ENCODE measurements at regions not wholly inside any gene's neighbourhood (a gene's known extent, or its start where the extent isn't known, plus 50 kb on each side); places are given as distances from the start of the nearest gene placed in this dataset.

- in situ Hi-C loops (cut with HindIII; ENCODE audit: low pct_unique_long_range_greater_than_20kb, low sequenced_read_pairs), result no loop called here
- DNase-seq (ENCODE audit: low read depth), result peak; percentile 75
Measured at GRCh38 chr18:53946594-53946993, 277.9 kb downstream of the MBD2 start.

GRCh38 chr18:53944721-53945120, 279.7 kb downstream of the MBD2 start:
- in situ Hi-C loops (cut with HindIII; ENCODE audit: low pct_unique_long_range_greater_than_20kb, low sequenced_read_pairs), result no loop called here
- no peak for DNase-seq (ENCODE audit: low read depth)

- in situ Hi-C loops (cut with HindIII; ENCODE audit: low pct_unique_long_range_greater_than_20kb, low sequenced_read_pairs), result no loop called here
- no peak for DNase-seq (ENCODE audit: low read depth)
Measured at GRCh38 chr18:53943326-53943860, 281.1 kb downstream of the MBD2 start.

GRCh38 chr18:53941601-53942338, 282.7 kb downstream of the MBD2 start:
- in situ Hi-C loops (cut with HindIII; ENCODE audit: low pct_unique_long_range_greater_than_20kb, low sequenced_read_pairs), result no loop called here
- DNase-seq (ENCODE audit: low read depth), result peak; percentile 35

DNA sequence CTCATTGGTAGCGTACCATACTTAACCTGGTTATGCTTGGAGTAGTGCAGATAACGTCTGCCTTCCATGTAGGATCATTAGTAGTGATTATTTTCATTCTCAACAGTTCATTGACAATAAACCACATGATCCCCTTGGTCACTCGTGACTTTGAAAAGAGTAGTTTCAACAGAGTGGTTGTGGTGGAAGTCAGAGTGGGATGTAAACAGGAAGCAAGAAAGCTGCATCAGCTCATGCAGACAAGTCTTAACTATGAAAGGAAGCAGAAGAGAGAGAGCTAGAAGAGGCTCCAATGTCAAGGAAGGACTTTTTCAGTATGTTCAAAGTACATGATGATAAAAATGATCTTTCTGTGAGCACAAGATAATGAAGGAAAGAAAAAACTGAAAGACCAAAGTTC, 287.4 kb downstream of the MBD2 start:
- in situ Hi-C loops (cut with HindIII; ENCODE audit: low pct_unique_long_range_greater_than_20kb, low sequenced_read_pairs), result no loop called here
- DNase-seq (ENCODE audit: low read depth), result no peak

DNA sequence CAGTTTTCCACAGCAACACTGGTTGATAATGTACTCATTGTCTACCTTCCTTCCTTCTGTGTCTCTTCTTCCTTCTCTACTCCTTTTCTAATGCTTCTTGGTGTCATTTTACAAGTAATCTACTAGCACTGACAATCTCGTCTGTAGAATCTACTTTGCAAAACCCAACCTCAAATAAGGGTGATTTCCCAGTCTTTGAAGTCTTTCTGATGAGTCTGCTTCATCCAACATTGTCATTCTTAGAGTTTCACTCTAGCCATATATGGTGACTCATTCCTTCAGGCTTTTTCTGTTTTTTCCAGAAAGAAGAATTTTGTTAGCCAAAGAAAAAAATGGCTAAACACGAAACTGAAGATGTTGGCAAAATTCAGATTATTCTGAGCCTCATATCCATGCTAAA, 288.7 kb downstream of the MBD2 start:
- in situ Hi-C loops (cut with HindIII; ENCODE audit: low pct_unique_long_range_greater_than_20kb, low sequenced_read_pairs), result no loop called here
- DNase-seq (ENCODE audit: low read depth), result no peak

DNA sequence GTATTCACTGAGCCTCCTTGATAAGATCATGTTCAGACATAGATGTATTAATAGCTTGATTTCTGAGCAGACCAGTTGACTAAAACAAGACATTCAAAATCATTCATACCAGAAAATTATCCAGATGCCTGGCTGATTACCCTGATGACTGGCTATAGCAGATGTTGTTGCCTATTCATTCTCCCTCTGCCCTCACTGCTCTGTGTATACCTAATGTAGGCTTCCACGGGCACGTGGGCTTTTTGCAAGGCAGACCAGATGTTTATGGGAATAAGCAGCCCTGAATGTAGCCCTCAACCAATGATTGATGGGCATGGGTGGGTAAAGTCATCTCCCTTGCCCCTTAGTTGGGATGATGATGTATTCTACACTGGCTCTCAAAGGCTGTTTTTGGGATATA, 289.1 kb downstream of the MBD2 start:
- in situ Hi-C loops (cut with HindIII; ENCODE audit: low pct_unique_long_range_greater_than_20kb, low sequenced_read_pairs), result no loop called here
- DNase-seq (ENCODE audit: low read depth), result no peak

GRCh38 chr18:53920312-53921075, 304.0 kb downstream of the MBD2 start:
- in situ Hi-C loops (cut with HindIII; ENCODE audit: low pct_unique_long_range_greater_than_20kb, low sequenced_read_pairs), result no loop called here

GRCh38 chr18:53918091-53918490, 306.4 kb downstream of the MBD2 start:
- in situ Hi-C loops (cut with HindIII; ENCODE audit: low pct_unique_long_range_greater_than_20kb, low sequenced_read_pairs), result no loop called here
- DNase-seq (ENCODE audit: low read depth), result no peak

More at GRCh38 chr18:53920312-53921075, 304.0 kb downstream of the MBD2 start:
- no peak for DNase-seq (ENCODE audit: low read depth)

DNA sequence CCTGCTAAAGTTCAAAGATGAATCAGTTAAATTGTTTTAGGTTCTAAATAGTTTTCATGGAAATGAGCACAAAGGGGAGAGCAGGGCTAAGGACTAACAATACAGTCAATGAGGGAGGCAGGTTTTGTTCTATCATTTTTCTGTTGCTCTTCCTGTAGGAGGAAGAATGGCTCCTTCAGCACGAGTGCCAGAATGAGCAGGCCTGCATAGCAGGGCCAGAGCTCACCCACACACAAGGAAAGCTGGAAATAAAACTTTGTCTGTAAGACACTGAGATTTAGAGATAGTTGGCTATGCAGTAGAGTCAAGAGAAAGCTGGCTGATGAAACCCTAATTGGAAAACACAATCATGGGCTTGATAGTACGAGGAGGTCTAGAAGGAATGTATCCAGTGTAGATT, 313.3 kb downstream of the MBD2 start:
- in situ Hi-C loops (cut with HindIII; ENCODE audit: low pct_unique_long_range_greater_than_20kb, low sequenced_read_pairs), result no loop called here
- no peak for DNase-seq (ENCODE audit: low read depth)

DNA sequence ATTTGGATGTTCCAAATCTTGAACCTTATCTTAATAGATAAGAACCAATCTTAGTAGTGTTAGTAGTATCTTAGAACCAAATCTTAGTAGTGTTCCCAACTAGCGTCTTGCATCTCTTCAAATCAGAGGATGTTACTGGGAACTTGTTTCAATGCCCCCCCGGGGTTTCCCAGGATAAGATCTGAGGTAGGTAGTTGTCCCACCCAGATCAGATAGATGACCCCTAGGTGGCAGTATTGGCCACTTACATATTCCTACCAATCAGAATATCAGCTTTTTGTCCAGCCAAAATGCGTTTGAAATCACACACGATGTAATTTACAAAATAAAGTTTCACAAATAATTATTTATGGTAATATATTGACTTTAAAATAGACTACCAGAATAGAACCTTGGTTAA, 314.8 kb downstream of the MBD2 start:
- in situ Hi-C loops (cut with HindIII; ENCODE audit: low pct_unique_long_range_greater_than_20kb, low sequenced_read_pairs), result no loop called here
- DNase-seq (ENCODE audit: low read depth), result no peak

- in situ Hi-C loops (cut with HindIII; ENCODE audit: low pct_unique_long_range_greater_than_20kb, low sequenced_read_pairs), result no loop called here
- DNase-seq (ENCODE audit: low read depth), result no peak
Measured at GRCh38 chr18:53907921-53908320, 316.5 kb downstream of the MBD2 start.

DNA sequence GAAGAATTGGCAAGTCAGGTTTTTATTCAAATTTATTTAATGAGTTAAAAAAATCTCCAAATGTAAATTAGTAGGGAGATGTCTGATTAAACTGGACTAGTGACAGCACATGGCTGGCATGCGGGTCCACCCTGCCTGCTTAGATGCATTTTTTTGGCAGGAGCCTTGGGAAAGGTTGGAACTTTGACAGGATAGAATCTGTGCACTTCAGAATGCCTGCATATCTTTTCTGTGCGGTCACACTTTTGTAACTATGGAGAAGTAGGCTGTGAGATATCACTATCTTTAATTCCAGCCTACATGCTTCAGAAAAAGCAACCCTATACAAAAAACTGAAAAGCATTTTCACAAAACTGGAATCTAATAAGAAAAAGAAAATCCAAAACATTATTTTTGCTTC, 317.8 kb downstream of the MBD2 start:
- in situ Hi-C loops (cut with HindIII; ENCODE audit: low pct_unique_long_range_greater_than_20kb, low sequenced_read_pairs), result no loop called here
- DNase-seq (ENCODE audit: low read depth), result no peak

- in situ Hi-C loops (cut with HindIII; ENCODE audit: low pct_unique_long_range_greater_than_20kb, low sequenced_read_pairs), result no loop called here
- no peak for DNase-seq (ENCODE audit: low read depth)
Measured at GRCh38 chr18:53894675-53895442, 329.6 kb downstream of the MBD2 start.

DNA sequence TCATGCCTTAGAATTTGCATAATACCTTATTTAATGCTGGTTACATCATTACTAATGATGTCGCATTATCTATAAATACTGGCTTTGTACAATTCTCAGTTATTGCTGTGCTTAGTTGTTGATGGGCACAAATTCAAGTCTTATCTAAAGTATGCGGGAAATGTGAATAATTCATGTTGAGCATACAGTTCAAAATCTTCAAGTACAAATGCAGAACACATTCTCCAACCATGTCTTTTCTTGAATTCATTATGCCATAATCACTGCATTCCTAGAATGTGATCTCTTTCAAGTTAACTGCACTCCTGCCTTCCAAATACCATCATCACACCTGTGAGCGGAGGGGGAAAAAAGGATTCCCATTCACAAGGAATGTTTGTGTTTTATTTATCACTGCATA, 337.0 kb downstream of the MBD2 start:
- in situ Hi-C loops (cut with HindIII; ENCODE audit: low pct_unique_long_range_greater_than_20kb, low sequenced_read_pairs), result no loop called here
- DNase-seq (ENCODE audit: low read depth), result no peak

DNA sequence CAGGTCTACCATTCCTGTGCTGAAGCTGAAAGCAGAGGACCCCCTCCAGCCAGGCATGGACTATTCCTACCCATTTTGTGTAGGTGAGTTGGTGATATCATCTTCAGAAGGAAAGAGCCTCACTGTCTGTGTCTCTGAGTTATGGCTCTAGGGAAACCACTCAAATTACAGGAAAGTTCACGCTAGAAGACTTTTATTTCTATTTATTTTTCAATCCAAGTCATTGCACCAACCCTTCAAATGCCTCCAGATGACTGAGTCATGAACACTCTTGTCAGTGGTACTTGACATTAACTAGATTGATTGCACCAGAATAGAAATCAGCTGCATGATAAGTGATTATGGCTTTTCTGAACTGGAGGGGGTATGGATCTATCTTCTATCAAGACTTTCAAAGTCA, 338.4 kb downstream of the MBD2 start:
- in situ Hi-C loops (cut with HindIII; ENCODE audit: low pct_unique_long_range_greater_than_20kb, low sequenced_read_pairs), result no loop called here
- DNase-seq (ENCODE audit: low read depth), result peak; percentile 6

- in situ Hi-C loops (cut with HindIII; ENCODE audit: low pct_unique_long_range_greater_than_20kb, low sequenced_read_pairs), result no loop called here
Measured at GRCh38 chr18:53883771-53884170, 340.7 kb downstream of the MBD2 start.

GRCh38 chr18:53874103-53874502, 350.4 kb downstream of the MBD2 start:
- in situ Hi-C loops (cut with HindIII; ENCODE audit: low pct_unique_long_range_greater_than_20kb, low sequenced_read_pairs), result no loop called here
- DNase-seq (ENCODE audit: low read depth), result no peak

More at GRCh38 chr18:53883771-53884170, 340.7 kb downstream of the MBD2 start:
- no peak for DNase-seq (ENCODE audit: low read depth)

DNA sequence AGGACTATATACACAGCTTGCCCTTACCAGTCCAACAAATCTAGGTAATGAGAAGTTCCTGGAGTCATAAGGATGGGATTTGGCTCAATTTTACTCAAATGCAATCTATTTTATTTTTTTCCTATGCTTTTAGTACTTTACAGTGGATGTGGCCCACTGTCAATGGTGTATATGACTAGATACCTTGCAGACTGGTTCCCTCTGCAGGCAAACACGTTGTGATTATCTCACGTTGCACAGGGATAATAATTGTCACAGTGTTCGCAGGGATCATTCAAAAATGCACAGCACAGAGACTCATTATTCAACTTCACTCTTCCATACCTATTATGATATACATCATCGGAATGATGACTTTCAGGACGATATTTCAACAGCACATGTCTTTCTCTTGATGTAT, 359.7 kb downstream of the MBD2 start:
- in situ Hi-C loops (cut with HindIII; ENCODE audit: low pct_unique_long_range_greater_than_20kb, low sequenced_read_pairs), result no loop called here
- DNase-seq (ENCODE audit: low read depth), result no peak
